ENCODE measurements at regions not wholly inside any gene's neighbourhood (a gene's known extent, or its start where the extent isn't known, plus 50 kb on each side); places are given as distances from the start of the nearest gene placed in this dataset.

- TF ChIP-seq CTCF (IDR thresholded peaks at IDR 0.05) (no peak), POLR2A (IDR thresholded peaks at IDR 0.05) (no peak), POLR2AphosphoS5 (IDR thresholded peaks at IDR 0.05; ENCODE audit: insufficient read depth in 1 of 2, low read depth in 1 of 2) (no peak)
These were observed 146.3 kb downstream of the GALR1 start for GRCh38 chr18:77395953-77396352.

Measured in vagina (tissue), 2 donors.